Neural progenitor cell (in vitro differentiated cells): ENCODE measurements at regions not wholly inside any gene's neighbourhood (a gene's known extent, or its start where the extent isn't known, plus 50 kb on each side); places are given as distances from the start of the nearest gene placed in this dataset.
A peak's percentile ranks its signal among the peaks of the same experiment; 100 is the strongest.

Source experiments
- DNase-seq: peaks from one replicate; pipeline ENCODE4 v3.0.0-alpha.2; 2016; ENCODE audit warnings: low spot score
- H2AFZ ChIP-seq: fragments of 200-600 bp; sonication (generic); replicated peaks from 2 replicates; pipeline ENCODE4 v1.6.1; 2016; ENCODE audit warnings: antibody characterized with exemption
- H3F3A ChIP-seq: fragments of 200-600 bp; sonication (generic); 2 replicates; pipeline ENCODE4 v1.6.1; 2016; ENCODE audit warnings: antibody characterized with exemption, low read depth
- H3K27ac ChIP-seq: fragments of 200-600 bp; sonication (generic); 2 replicates; pipeline ENCODE4 v1.5.1; 2016; ENCODE audit warnings: mild to moderate bottlenecking
- H3K27me3 ChIP-seq: fragments of 200-600 bp; sonication (generic); 2 replicates; pipeline ENCODE4 v1.6.1; 2016; ENCODE audit warnings: mild to moderate bottlenecking, moderate library complexity
- H3K36me3 ChIP-seq: fragments of 200-600 bp; sonication (generic); 2 replicates; pipeline ENCODE4 v1.5.1; 2016
- H3K4me1 ChIP-seq: fragments of 200-600 bp; sonication (generic); 2 replicates; pipeline ENCODE4 v1.6.1; 2016; ENCODE audit warnings: mixed run types
- H3K4me2 ChIP-seq: fragments of 200-600 bp; sonication (generic); 2 replicates; pipeline ENCODE4 v1.6.1; 2016
- H3K4me3 ChIP-seq: fragments of 200-600 bp; sonication (generic); 2 replicates; pipeline ENCODE4 v1.5.1; 2016
- H3K79me2 ChIP-seq: fragments of 200-600 bp; sonication (generic); 2 replicates; pipeline ENCODE4 v1.6.1; 2016; ENCODE audit warnings: low read depth
- H3K9ac ChIP-seq: fragments of 200-600 bp; sonication (generic); 2 replicates; pipeline ENCODE4 v1.6.1; 2016
- H3K9me3 ChIP-seq: fragments of 200-600 bp; sonication (generic); 2 replicates; pipeline ENCODE4 v1.5.1; 2016; ENCODE audit warnings: low read depth
- H4K20me1 ChIP-seq: fragments of 200-600 bp; sonication (generic); 2 replicates; pipeline ENCODE4 v1.6.1; 2016; ENCODE audit warnings: low read depth
- H3K27ac Mint-ChIP-seq: 3 replicates; pipeline ENCODE4 v1.8.0; 2021; ENCODE audit warnings: mixed read lengths
- H3K27me3 Mint-ChIP-seq: 2 replicates; pipeline ENCODE4 v1.8.0; 2022; ENCODE audit warnings: low read depth, mild to moderate bottlenecking, inconsistent platforms, moderate library complexity, mixed read lengths; ENCODE audit not compliant: insufficient read depth
- H3K36me3 Mint-ChIP-seq: 3 replicates; pipeline ENCODE4 v1.8.0; 2021; ENCODE audit warnings: mixed read lengths
- H3K4me1 Mint-ChIP-seq: 3 replicates; pipeline ENCODE4 v1.8.0; 2021; ENCODE audit warnings: mixed read lengths
- H3K4me3 Mint-ChIP-seq: 3 replicates; pipeline ENCODE4 v1.8.0; 2021; ENCODE audit warnings: mild to moderate bottlenecking, moderate library complexity, mixed read lengths
- H3K9me3 Mint-ChIP-seq: 3 replicates; pipeline ENCODE4 v1.8.0; 2020; ENCODE audit warnings: mixed read lengths
- EZH2 ChIP-seq: fragments of 200-600 bp; sonication (generic); IDR thresholded peaks from 2 replicates; pipeline ENCODE4 v1.6.1; 2017; ENCODE audit warnings: antibody characterized with exemption, mild to moderate bottlenecking, moderate library complexity
- EZH2phosphoT487 ChIP-seq: fragments of 200-600 bp; sonication (generic); IDR thresholded peaks from 2 replicates; pipeline ENCODE4 v1.6.1; 2017; ENCODE audit warnings: antibody characterized with exemption
- TF ChIP-seq, protein P1 (sequence below): fragments of 200-600 bp; sonication (generic); IDR thresholded peaks from 2 replicates; pipeline ENCODE4 v1.5.1; 2017; ENCODE audit warnings: antibody characterized with exemption, mild to moderate bottlenecking

DNA sequence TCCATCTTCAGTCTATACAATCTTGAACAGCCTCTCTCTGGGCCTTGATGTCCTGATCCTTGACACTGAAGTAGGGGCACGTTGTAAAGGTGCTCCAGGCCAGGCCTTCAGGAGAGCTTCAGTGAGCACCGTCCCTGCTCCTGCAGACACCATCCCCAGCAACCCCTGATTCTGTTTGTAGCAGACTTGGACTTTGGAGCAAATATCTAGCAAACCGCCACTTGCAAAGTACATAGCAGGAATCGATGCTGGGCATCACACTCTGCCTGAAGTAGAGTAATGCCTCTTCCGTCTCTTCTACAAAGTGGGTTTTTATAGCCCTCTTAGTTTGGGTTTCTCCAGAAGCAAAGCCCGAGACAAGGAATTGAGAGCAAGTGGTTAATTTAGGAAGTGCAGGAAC lies 169.1 kb downstream of the SALL1 start:
- Histone ChIP-seq H3K36me3 (no peaks in the 10 kb centered on the region), H3K27me3 (no peaks in the 10 kb centered on the region), H3K9me3 (no peaks in the 10 kb centered on the region), H3F3A (no peaks in the 10 kb centered on the region), H3K9ac (no peak overlapping the region), H3K27ac (no peak overlapping the region), H2AFZ (peak overlapping the region; percentile 3), H3K4me1 (no peaks in the 10 kb centered on the region), H3K4me2 (no peak overlapping the region), H3K4me3 (no peak overlapping the region), H4K20me1 (no peaks in the 10 kb centered on the region), H3K79me2 (no peaks in the 10 kb centered on the region)
- Mint-ChIP-seq H3K36me3 (no peaks in the 10 kb centered on the region), H3K4me3 (no peak overlapping the region), H3K4me1 (peaks cover 2% of the 10 kb centered on the region), H3K27me3 (no peaks in the 10 kb centered on the region), H3K9me3 (no peaks in the 10 kb centered on the region), H3K27ac (no peak overlapping the region)
- no peak for TF ChIP-seq EZH2phosphoT487
- no peak for TF ChIP-seq EZH2
- TF ChIP-seq, protein P1, sequence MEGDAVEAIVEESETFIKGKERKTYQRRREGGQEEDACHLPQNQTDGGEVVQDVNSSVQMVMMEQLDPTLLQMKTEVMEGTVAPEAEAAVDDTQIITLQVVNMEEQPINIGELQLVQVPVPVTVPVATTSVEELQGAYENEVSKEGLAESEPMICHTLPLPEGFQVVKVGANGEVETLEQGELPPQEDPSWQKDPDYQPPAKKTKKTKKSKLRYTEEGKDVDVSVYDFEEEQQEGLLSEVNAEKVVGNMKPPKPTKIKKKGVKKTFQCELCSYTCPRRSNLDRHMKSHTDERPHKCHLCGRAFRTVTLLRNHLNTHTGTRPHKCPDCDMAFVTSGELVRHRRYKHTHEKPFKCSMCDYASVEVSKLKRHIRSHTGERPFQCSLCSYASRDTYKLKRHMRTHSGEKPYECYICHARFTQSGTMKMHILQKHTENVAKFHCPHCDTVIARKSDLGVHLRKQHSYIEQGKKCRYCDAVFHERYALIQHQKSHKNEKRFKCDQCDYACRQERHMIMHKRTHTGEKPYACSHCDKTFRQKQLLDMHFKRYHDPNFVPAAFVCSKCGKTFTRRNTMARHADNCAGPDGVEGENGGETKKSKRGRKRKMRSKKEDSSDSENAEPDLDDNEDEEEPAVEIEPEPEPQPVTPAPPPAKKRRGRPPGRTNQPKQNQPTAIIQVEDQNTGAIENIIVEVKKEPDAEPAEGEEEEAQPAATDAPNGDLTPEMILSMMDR, result no peak
- DNase-seq, result no peak

- H3K9me3 Mint-ChIP-seq, result no peaks in the 10 kb centered on the region
- H3K79me2 ChIP-seq, result no peaks in the 10 kb centered on the region
Observed at GRCh38 chr16:50980666-50981065, 170.4 kb downstream of the SALL1 start.

DNA sequence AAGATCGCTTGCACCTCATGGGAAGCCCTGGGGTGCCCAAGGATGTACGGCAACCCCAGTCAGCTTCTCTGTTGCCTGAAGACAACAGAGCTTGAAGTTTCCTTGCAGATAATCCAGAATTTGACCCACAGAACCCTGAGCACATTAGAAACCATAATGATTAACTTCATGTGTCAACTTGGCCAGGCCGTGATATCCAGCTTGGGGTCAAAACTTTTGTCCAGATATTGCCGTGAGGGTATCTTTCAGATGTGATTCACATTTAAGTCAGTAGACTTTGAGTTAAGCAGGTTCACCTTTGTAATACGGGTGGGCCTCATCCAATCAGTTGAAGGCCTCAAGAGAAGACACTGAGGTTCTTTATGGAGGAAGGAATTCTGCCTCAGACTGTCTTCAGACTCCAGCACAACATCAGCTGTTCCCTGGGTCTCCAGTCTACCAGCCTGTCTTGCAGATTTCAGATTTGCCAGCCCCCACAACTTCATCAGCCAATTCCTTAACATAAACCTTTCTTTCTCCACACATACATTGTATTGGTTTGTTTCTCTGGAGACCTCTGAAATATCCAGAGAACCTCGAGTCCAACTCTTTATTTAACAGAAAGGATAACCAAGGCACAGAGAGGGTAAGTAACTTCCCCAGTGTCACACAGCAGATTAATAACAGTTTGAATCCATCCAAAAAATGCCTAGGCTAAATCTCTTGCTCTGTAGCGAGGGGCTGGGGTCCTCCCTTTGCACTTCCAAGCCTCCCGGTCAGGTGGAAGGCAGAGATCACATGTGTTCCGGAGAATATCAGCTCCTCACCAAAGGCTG lies 171.1 kb downstream of the SALL1 start:
- H3K9ac ChIP-seq, result no peak overlapping the region
- no peaks in the 10 kb centered on the region for H4K20me1 ChIP-seq
- H3K4me1 Mint-ChIP-seq, result peaks cover 6% of the 10 kb centered on the region
- no peak overlapping the region for H2AFZ ChIP-seq
- H3K9me3 Mint-ChIP-seq, result no peaks in the 10 kb centered on the region
- TF ChIP-seq EZH2phosphoT487, result no peak
- TF ChIP-seq EZH2, result no peak
- TF ChIP-seq, protein P1, result no peak
- H3K9me3 ChIP-seq, result no peaks in the 10 kb centered on the region
- H3K36me3 ChIP-seq, result no peaks in the 10 kb centered on the region
- no peaks in the 10 kb centered on the region for H3F3A ChIP-seq
- DNase-seq, result no peak
- H3K27ac ChIP-seq, result no peak overlapping the region
- H3K4me1 ChIP-seq, result no peaks in the 10 kb centered on the region
- no peak overlapping the region for H3K4me3 Mint-ChIP-seq
- H3K36me3 Mint-ChIP-seq, result no peaks in the 10 kb centered on the region
- no peak overlapping the region for H3K4me3 ChIP-seq
- H3K4me2 ChIP-seq, result no peak overlapping the region
- no peaks in the 10 kb centered on the region for H3K79me2 ChIP-seq
- peaks cover 5% of the 10 kb centered on the region for H3K27me3 Mint-ChIP-seq
- no peaks in the 10 kb centered on the region for H3K27me3 ChIP-seq
- no peak overlapping the region for H3K27ac Mint-ChIP-seq

More at GRCh38 chr16:50980666-50981065, 170.4 kb downstream of the SALL1 start:
- TF ChIP-seq, protein P1, result no peak
- no peak for TF ChIP-seq EZH2phosphoT487
- TF ChIP-seq EZH2, result no peak
- H4K20me1 ChIP-seq, result no peaks in the 10 kb centered on the region
- no peaks in the 10 kb centered on the region for H3K36me3 ChIP-seq
- DNase-seq, result no peak
- Mint-ChIP-seq H3K4me1 (peaks cover 6% of the 10 kb centered on the region), H3K27me3 (no peaks in the 10 kb centered on the region), H3K4me3 (no peak overlapping the region), H3K27ac (no peak overlapping the region), H3K36me3 (no peaks in the 10 kb centered on the region)
- no peak overlapping the region for H3K27ac ChIP-seq
- H3K27me3 ChIP-seq, result no peaks in the 10 kb centered on the region
- no peaks in the 10 kb centered on the region for H3K4me1 ChIP-seq
- H3K4me3 ChIP-seq, result no peak overlapping the region
- no peak overlapping the region for H2AFZ ChIP-seq
- no peak overlapping the region for H3K4me2 ChIP-seq
- no peaks in the 10 kb centered on the region for H3F3A ChIP-seq
- H3K9ac ChIP-seq, result no peak overlapping the region
- no peaks in the 10 kb centered on the region for H3K9me3 ChIP-seq
